Calu3 (cell line): ENCODE measurements at regions not wholly inside any gene's neighbourhood (a gene's known extent, or its start where the extent isn't known, plus 50 kb on each side); places are given as distances from the start of the nearest gene placed in this dataset.
A peak's percentile ranks its signal among the peaks of the same experiment; 100 is the strongest.

ENCODE experiments used
- BruUV-seq: library from RNA; stranded (reverse); fragments of 400-500 nt; replicated peaks from 2 replicates; lab custom pipeline; 2021; lab: Mats Ljungman, UMichigan
- CTCF ChIA-PET: fragments of 300-600 bp; sonication (Branson Sonifier 250); formaldehyde crosslinking; loops from one replicate; lab custom pipeline; 2022; ENCODE audit warnings: antibody characterized with exemption; lab: Charles Lee
- DNase-seq: peaks from one replicate; pipeline ENCODE4 v3.0.0; 2022
- H3K27ac Mint-ChIP-seq: one replicate; pipeline ENCODE4 v1.8.0; 2022; ENCODE audit warnings: mixed read lengths; ENCODE audit not compliant: unreplicated experiment
- H3K27me3 Mint-ChIP-seq: one replicate; pipeline ENCODE4 v1.8.0; 2022; ENCODE audit warnings: mixed read lengths; ENCODE audit not compliant: unreplicated experiment
- H3K36me3 Mint-ChIP-seq: one replicate; pipeline ENCODE4 v1.8.0; 2022; ENCODE audit warnings: mild to moderate bottlenecking, moderate library complexity, mixed read lengths; ENCODE audit not compliant: insufficient read depth, unreplicated experiment
- H3K4me1 Mint-ChIP-seq: one replicate; pipeline ENCODE4 v1.8.0; 2022; ENCODE audit warnings: mild to moderate bottlenecking, low read depth, mixed read lengths; ENCODE audit not compliant: unreplicated experiment
- H3K4me3 Mint-ChIP-seq: one replicate; pipeline ENCODE4 v1.8.0; 2022; ENCODE audit warnings: mild to moderate bottlenecking, low read depth, moderate library complexity, mixed read lengths; ENCODE audit not compliant: unreplicated experiment
- H3K9me3 Mint-ChIP-seq: one replicate; pipeline ENCODE4 v1.8.0; 2022; ENCODE audit warnings: low read depth, mixed read lengths; ENCODE audit not compliant: unreplicated experiment
- CTCF ChIP-seq: fragments of 200-600 bp; IDR thresholded peaks from one replicate; pipeline ENCODE4 v1.8.0; 2022; ENCODE audit warnings: antibody characterized with exemption; ENCODE audit not compliant: unreplicated experiment
- intact Hi-C: fragments of 100-400 bp; cut with micrococcal nuclease; formaldehyde crosslinking; loops from one replicate; pipeline ENCODE4 v1.10.0; 2022; ENCODE audit not compliant: unreplicated experiment

GRCh38 chr10:6305401-6306321, 102.9 kb downstream of the PFKFB3 start:
- no TSS peak for BruUV-seq
- Mint-ChIP-seq H3K9me3 (no peaks in the 10 kb centered on the region), H3K27ac (peak overlapping the region; percentile 36), H3K36me3 (peaks cover 29% of the 10 kb centered on the region), H3K4me1 (peaks cover 44% of the 10 kb centered on the region), H3K27me3 (no peaks in the 10 kb centered on the region), H3K4me3 (no peak overlapping the region)
- CTCF ChIA-PET = interaction anchor here (0.7 kb wide), 1 partner anchor 121 kb away, joined by 3 read pairs; no protein-coding TSS in a partner anchor
- TF ChIP-seq CTCF = no peak
- intact Hi-C loops = no loop called here
- no peak for DNase-seq

DNA sequence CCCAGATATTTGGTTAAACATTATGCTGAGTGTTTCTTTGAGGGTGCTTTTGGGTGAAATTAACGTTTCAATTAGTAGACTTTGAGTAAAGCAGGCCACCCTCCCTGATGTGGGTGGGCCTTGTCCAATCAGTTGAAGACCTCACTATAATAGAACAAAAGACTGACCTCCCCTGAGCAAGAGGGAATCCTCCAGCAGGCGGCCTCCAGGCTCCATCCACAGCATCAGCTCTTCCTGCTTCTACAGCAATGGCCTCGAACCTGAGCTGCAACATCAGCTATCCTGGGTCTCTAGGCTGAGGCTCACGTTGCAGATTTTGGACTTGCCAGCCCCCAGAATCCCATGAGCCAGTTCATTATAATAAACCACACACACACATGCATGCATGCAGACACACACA, 104.2 kb downstream of the PFKFB3 start:
- Mint-ChIP-seq H3K4me3 (no peak overlapping the region), H3K27ac (no peak overlapping the region), H3K4me1 (peaks cover 40% of the 10 kb centered on the region), H3K27me3 (no peaks in the 10 kb centered on the region), H3K36me3 (peaks cover 21% of the 10 kb centered on the region), H3K9me3 (no peaks in the 10 kb centered on the region)
- TF ChIP-seq CTCF = no peak
- CTCF ChIA-PET = no interaction called here
- intact Hi-C loops = no loop called here
- DNase-seq = no peak
- BruUV-seq = no TSS peak

DNA sequence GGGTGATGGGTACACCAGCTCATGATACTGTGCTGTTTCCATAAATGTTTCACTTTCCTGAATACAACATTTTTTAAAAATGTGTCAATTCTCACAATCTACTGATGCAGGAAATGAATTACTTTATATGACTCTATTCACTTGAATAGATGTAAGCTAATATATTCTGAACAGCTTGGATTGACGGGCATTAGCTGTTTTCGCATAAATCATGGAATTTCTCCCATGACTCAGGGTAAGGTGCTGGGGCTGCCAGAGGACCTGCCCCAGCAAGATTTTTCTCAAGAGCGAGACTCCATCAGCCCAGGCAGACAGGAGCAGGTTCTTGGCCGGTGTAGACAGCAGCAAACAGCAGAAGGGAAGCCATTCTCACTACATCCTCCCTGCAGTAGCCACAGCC, 107.1 kb downstream of the PFKFB3 start:
- H3K9me3 Mint-ChIP-seq = no peaks in the 10 kb centered on the region
- peaks cover 45% of the 10 kb centered on the region for H3K4me1 Mint-ChIP-seq
- H3K36me3 Mint-ChIP-seq = peaks cover 8% of the 10 kb centered on the region
- no peaks in the 10 kb centered on the region for H3K27me3 Mint-ChIP-seq
- no TSS peak for BruUV-seq
- no peak for DNase-seq
- H3K27ac Mint-ChIP-seq = no peak overlapping the region
- intact Hi-C loops = no loop called here
- CTCF ChIA-PET = no interaction called here
- TF ChIP-seq CTCF = no peak
- no peak overlapping the region for H3K4me3 Mint-ChIP-seq

DNA sequence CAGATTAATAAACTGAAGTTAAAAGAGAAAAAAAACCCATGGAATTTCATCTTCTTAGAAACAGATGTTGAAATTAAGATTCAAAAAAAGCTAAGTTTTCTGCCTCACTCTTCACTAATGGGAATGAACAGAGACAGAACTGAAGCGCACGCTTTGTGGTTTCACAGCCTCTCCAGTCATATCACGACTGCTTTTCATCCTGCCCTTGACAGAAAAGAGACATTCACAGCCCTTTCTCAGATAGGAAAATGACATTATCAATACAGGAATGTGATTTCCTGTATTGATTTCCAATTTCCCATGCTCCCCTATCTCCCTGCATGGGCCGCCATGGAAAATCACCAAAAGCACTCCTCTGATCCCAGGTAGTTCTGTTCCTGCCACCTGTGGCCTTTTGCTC, 108.2 kb downstream of the PFKFB3 start:
- peak overlapping the region; percentile 24 for H3K27ac Mint-ChIP-seq
- H3K9me3 Mint-ChIP-seq = no peaks in the 10 kb centered on the region
- H3K27me3 Mint-ChIP-seq = no peaks in the 10 kb centered on the region
- CTCF ChIA-PET = no interaction called here
- no peak for DNase-seq
- BruUV-seq = no TSS peak
- H3K4me3 Mint-ChIP-seq = no peak overlapping the region
- no peak for TF ChIP-seq CTCF
- intact Hi-C loops = no loop called here
- peaks cover 9% of the 10 kb centered on the region for H3K36me3 Mint-ChIP-seq
- peaks cover 50% of the 10 kb centered on the region for H3K4me1 Mint-ChIP-seq
